GM10248 (cell line): ENCODE measurements at regions not wholly inside any gene's neighbourhood (a gene's known extent, or its start where the extent isn't known, plus 50 kb on each side); places are given as distances from the start of the nearest gene placed in this dataset.

ENCODE experiments used
- CTCF ChIA-PET: fragments of 300-600 bp; sonication (Branson Sonifier 250); formaldehyde crosslinking; extraction: SDS; loops from one replicate; lab custom pipeline; 2021; ENCODE audit warnings: antibody characterized with exemption; lab: Yijun Ruan, JAX
- POLR2A ChIA-PET: fragments of 350-650 bp; sonication (Branson Sonifier 250); formaldehyde crosslinking; extraction: SDS; loops from one replicate; lab custom pipeline; 2020; ENCODE audit warnings: antibody characterized with exemption; lab: Yijun Ruan, JAX
- DNase-seq: peaks from one replicate; pipeline ENCODE4 v3.0.0; 2012; ENCODE audit errors: extremely low spot score
- CTCF ChIP-seq: IDR thresholded peaks from 2 replicates; pipeline ENCODE4 v1.5.1; 2012; ENCODE audit warnings: mild to moderate bottlenecking, low read depth; ENCODE audit errors: extremely low read depth, missing control alignments, control extremely low read depth

GRCh38 chr1:187949567-187949966 lies 1120.8 kb downstream of the PLA2G4A start:
- CTCF ChIA-PET = no interaction called here

DNA sequence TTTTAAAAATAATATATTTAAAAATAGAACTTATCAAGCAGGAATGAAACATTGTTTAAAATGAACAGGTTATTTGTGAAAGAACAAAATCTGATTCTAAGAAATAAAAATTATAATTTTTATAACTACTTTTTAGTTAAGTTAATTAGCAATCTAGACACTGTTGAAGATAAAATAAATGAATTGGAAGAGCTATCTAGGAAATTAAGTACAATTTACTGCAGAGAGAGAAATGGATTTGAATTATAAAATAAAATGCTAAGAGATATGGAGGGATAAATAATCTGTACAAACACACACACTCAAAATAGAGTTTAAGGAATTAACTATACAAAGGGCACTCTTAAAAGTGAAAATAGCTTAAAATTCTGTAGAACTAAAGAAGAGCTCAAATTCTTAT lies 1123.1 kb downstream of the PLA2G4A start:
- ChIA-PET CTCF (interaction anchor here (1.6 kb wide), 1 partner anchor 34 kb away, joined by 4 read pairs; no protein-coding TSS in a partner anchor), POLR2A (no interaction called here)
- no peak for TF ChIP-seq CTCF

More at GRCh38 chr1:187949567-187949966, 1120.8 kb downstream of the PLA2G4A start:
- no peak for TF ChIP-seq CTCF
- DNase-seq = no peak
- POLR2A ChIA-PET = no interaction called here

GRCh38 chr1:187952446-187952845 lies 1123.7 kb downstream of the PLA2G4A start:
- POLR2A ChIA-PET = no interaction called here
- CTCF ChIA-PET = interaction anchor here (1.6 kb wide), 1 partner anchor 34 kb away, joined by 4 read pairs; no protein-coding TSS in a partner anchor
- TF ChIP-seq CTCF = no peak
- no peak for DNase-seq

More for the DNA sequence above, 1123.1 kb downstream of the PLA2G4A start:
- no peak for DNase-seq

DNA sequence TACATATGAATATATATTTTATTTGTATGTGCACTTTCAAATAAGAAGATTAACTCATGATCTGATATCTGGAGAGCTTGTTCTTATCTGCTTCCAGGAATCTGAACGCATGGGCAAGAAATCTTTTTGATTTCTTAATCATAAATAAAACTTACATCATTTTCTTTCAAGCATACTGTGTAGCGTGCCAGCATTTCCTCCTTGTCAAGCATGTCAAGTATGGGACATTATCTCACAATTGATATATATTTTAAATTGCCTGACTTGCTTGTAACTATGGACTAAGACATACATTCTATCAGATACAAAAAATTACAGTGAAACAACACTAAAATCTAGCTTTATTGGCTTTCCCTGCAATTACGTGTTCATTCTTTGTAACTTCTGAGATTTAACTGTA lies 1128.2 kb downstream of the PLA2G4A start:
- ChIA-PET CTCF (no interaction called here), POLR2A (no interaction called here)
- TF ChIP-seq CTCF = no peak
- DNase-seq = no peak

- TF ChIP-seq CTCF = no peak
- CTCF ChIA-PET = no interaction called here
- POLR2A ChIA-PET = no interaction called here
- DNase-seq = no peak
These were observed 1129.5 kb downstream of the PLA2G4A start for GRCh38 chr1:187958207-187958606.

GRCh38 chr1:187959062-187959461 lies 1130.3 kb downstream of the PLA2G4A start:
- TF ChIP-seq CTCF = no peak
- no peak for DNase-seq
- ChIA-PET CTCF (no interaction called here), POLR2A (no interaction called here)
